SK-N-SH treated with all-trans-retinoic acid at 6 μM for 48 hours (cell line): ENCODE measurements at regions not wholly inside any gene's neighbourhood (a gene's known extent, or its start where the extent isn't known, plus 50 kb on each side); places are given as distances from the start of the nearest gene placed in this dataset.

ENCODE experiments used
- ATAC-seq: fragments of 200-7000 bp; cut with Tn5 transposase; 3 replicates; pipeline ENCODE4 v1.9.1; 2020; ENCODE audit warnings: mild to moderate bottlenecking, moderate library complexity
- ARNTL ChIP-seq: fragments of 450-650 bp; formaldehyde crosslinking; IDR thresholded peaks from 2 replicates; pipeline ENCODE4 v1.5.0; 2020; ENCODE audit warnings: low read depth, mild to moderate bottlenecking, moderate library complexity, borderline replicate concordance
- BACH2 ChIP-seq: fragments of 250-450 bp; sonication (Bioruptor Pico); IDR thresholded peaks from 2 replicates; pipeline ENCODE4 v1.9.0; 2021; ENCODE audit warnings: mild to moderate bottlenecking, borderline replicate concordance
- CREB5 ChIP-seq: fragments of 250-450 bp; sonication (Bioruptor Pico); IDR thresholded peaks from 2 replicates; pipeline ENCODE4 v1.5.1; 2020; ENCODE audit warnings: low read depth, mild to moderate bottlenecking, moderate library complexity
- CSDC2 ChIP-seq: fragments of 250-450 bp; sonication (Bioruptor Pico); IDR thresholded peaks from 2 replicates; pipeline ENCODE4 v1.5.0; 2020; ENCODE audit warnings: mild to moderate bottlenecking, moderate library complexity
- CSRNP3 ChIP-seq: fragments of 250-450 bp; sonication (Bioruptor Pico); IDR thresholded peaks from 2 replicates; pipeline ENCODE4 v1.5.1; 2021; ENCODE audit warnings: mild to moderate bottlenecking, moderate library complexity
- ESRRG ChIP-seq: fragments of 250-450 bp; sonication (Bioruptor Pico); IDR thresholded peaks from 2 replicates; pipeline ENCODE4 v1.6.1; 2021; ENCODE audit warnings: mild to moderate bottlenecking
- ISL1 ChIP-seq: fragments of 250-450 bp; sonication (Bioruptor Pico); IDR thresholded peaks from 2 replicates; pipeline ENCODE4 v2.1.2; 2022; ENCODE audit warnings: mild to moderate bottlenecking, moderate library complexity
- OSR1 ChIP-seq: fragments of 250-450 bp; sonication (Bioruptor Pico); IDR thresholded peaks from 2 replicates; pipeline ENCODE4 v1.8.0; 2022; ENCODE audit warnings: moderate library complexity, mild to moderate bottlenecking, inconsistent platforms
- PATZ1 ChIP-seq: fragments of 250-450 bp; sonication (Bioruptor Pico); IDR thresholded peaks from 2 replicates; pipeline ENCODE4 v1.8.0; 2020; ENCODE audit warnings: mild to moderate bottlenecking, moderate library complexity, borderline replicate concordance
- POU6F1 ChIP-seq: fragments of 250-450 bp; sonication (Bioruptor Pico); IDR thresholded peaks from 2 replicates; pipeline ENCODE4 v1.8.0; 2021; ENCODE audit warnings: low read depth, mild to moderate bottlenecking, moderate library complexity, borderline replicate concordance
- PPARA ChIP-seq: fragments of 250-450 bp; sonication (Bioruptor Pico); IDR thresholded peaks from 2 replicates; pipeline ENCODE4 v1.5.0; 2020; ENCODE audit warnings: mild to moderate bottlenecking, borderline replicate concordance
- RARB ChIP-seq: fragments of 250-450 bp; sonication (Bioruptor Pico); IDR thresholded peaks from 2 replicates; pipeline ENCODE4 v1.8.0; 2021; ENCODE audit warnings: mild to moderate bottlenecking, moderate library complexity
- SNAI2 ChIP-seq: fragments of 250-450 bp; sonication (Bioruptor Pico); IDR thresholded peaks from 2 replicates; pipeline ENCODE4 v1.5.0; 2020; ENCODE audit warnings: mild to moderate bottlenecking, moderate library complexity
- TSHZ2 ChIP-seq: fragments of 250-450 bp; sonication (Bioruptor Pico); IDR thresholded peaks from 2 replicates; pipeline ENCODE4 v1.5.0; 2020; ENCODE audit warnings: mild to moderate bottlenecking, moderate library complexity
- ZC3H10 ChIP-seq: fragments of 250-450 bp; sonication (Bioruptor Pico); IDR thresholded peaks from 2 replicates; pipeline ENCODE4 v1.5.1; 2021; ENCODE audit warnings: mild to moderate bottlenecking, moderate library complexity
- ZFP3 ChIP-seq: fragments of 250-450 bp; sonication (Bioruptor Pico); IDR thresholded peaks from 2 replicates; pipeline ENCODE4 v1.5.0; 2020; ENCODE audit warnings: mild to moderate bottlenecking, moderate library complexity
- ZNF565 ChIP-seq: fragments of 450-650 bp; formaldehyde crosslinking; conservative IDR thresholded peaks from 2 replicates; pipeline ENCODE4 v1.5.0; 2020; ENCODE audit warnings: low read depth, mild to moderate bottlenecking, moderate library complexity
- ZNF70 ChIP-seq: fragments of 450-650 bp; formaldehyde crosslinking; IDR thresholded peaks from 2 replicates; pipeline ENCODE4 v1.5.0; 2020; ENCODE audit warnings: mild to moderate bottlenecking, moderate library complexity
- ZNF8 ChIP-seq: fragments of 450-650 bp; formaldehyde crosslinking; IDR thresholded peaks from 2 replicates; pipeline ENCODE4 v1.5.0; 2020; ENCODE audit warnings: mild to moderate bottlenecking, moderate library complexity

- no peak for TF ChIP-seq PATZ1 (CRISPR knock-in tag)
- TF ChIP-seq SNAI2 (CRISPR knock-in tag): no peak
- no peak for TF ChIP-seq RARB (CRISPR knock-in tag)
- no peak for TF ChIP-seq POU6F1 (CRISPR knock-in tag)
- TF ChIP-seq ZNF70: no peak
- no peak for TF ChIP-seq CSDC2 (CRISPR knock-in tag)
- TF ChIP-seq TSHZ2 (CRISPR knock-in tag): no peak
- no peak for TF ChIP-seq OSR1
- no peak for TF ChIP-seq ZNF8 (CRISPR knock-in tag)
- no peak for TF ChIP-seq BACH2 (CRISPR knock-in tag)
- no peak for TF ChIP-seq PPARA (CRISPR knock-in tag)
- TF ChIP-seq ZC3H10 (CRISPR knock-in tag): peak; percentile 57
- TF ChIP-seq ESRRG: no peak
- no peak for TF ChIP-seq CSRNP3
- no peak for TF ChIP-seq ARNTL (CRISPR knock-in tag)
- no peak for TF ChIP-seq ZNF565 (CRISPR knock-in tag)
- 0 out of 2 replicates have a peak, but pooled peaks have one; percentile 34 for TF ChIP-seq CREB5 (CRISPR knock-in tag)
- peak; percentile 9; the same call in 1 of the 2 replicates for TF ChIP-seq ZFP3 (CRISPR knock-in tag)
- peak; percentile 55 for TF ChIP-seq ISL1
- peak; percentile 72 for ATAC-seq
These were observed 197.8 kb upstream of the NREP start for GRCh38 chr5:111954516-111955395.

- TF ChIP-seq ZNF70 (no peak), POU6F1 (CRISPR knock-in tag) (no peak), TSHZ2 (CRISPR knock-in tag) (no peak), ISL1 (no peak), OSR1 (no peak), ZNF565 (CRISPR knock-in tag) (no peak)
- TF ChIP-seq, all 23 proteins: peak for 0
- ATAC-seq: peak; percentile 41
These were observed 196.5 kb upstream of the NREP start for GRCh38 chr5:111953351-111954127.
